Fibroblast of lung (primary cell): ENCODE measurements at regions not wholly inside any gene's neighbourhood (a gene's known extent, or its start where the extent isn't known, plus 50 kb on each side); places are given as distances from the start of the nearest gene placed in this dataset.

Experiments used
- EZH2 ChIP-seq: IDR thresholded peaks from 2 replicates; pipeline ENCODE4 v1.5.1; 2012; ENCODE audit warnings: low read length, control low read depth, mild to moderate bottlenecking; ENCODE audit errors: missing control alignments
- TF ChIP-seq, protein P1 (sequence below), 2 donors: IDR thresholded peaks in 1 of 2; conservative IDR thresholded peaks in 1 of 2; 1 replicate in 1 of 2; 2 replicates in 1 of 2; pipeline ENCODE4 v1.5.1; 2011 to 2012; ENCODE audit warnings: low read length in 2 of 2, control low read depth in 1 of 2, inconsistent platforms in 1 of 2, low read depth in 1 of 2, mild to moderate bottlenecking in 1 of 2

DNA sequence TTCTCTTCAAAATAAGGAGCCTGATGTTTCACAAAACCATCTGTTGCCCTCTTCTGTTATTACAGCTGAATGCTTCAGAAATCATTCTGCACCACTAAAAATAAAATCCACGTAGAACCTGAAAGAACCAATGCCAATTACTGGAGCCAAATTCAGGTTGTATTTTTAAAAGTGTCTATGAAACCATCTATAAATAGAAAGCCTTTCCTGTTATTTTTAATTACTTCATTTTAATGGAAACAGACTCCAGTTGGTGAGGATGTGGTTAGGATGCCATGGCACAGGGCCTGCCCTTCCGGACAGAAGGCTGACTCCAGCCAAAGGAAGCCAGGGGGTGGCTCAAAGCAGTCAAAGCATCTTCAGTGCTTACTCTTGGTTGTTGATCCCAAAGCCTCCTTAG lies 119.8 kb downstream of the TENT4A start:
- TF ChIP-seq, protein P1, sequence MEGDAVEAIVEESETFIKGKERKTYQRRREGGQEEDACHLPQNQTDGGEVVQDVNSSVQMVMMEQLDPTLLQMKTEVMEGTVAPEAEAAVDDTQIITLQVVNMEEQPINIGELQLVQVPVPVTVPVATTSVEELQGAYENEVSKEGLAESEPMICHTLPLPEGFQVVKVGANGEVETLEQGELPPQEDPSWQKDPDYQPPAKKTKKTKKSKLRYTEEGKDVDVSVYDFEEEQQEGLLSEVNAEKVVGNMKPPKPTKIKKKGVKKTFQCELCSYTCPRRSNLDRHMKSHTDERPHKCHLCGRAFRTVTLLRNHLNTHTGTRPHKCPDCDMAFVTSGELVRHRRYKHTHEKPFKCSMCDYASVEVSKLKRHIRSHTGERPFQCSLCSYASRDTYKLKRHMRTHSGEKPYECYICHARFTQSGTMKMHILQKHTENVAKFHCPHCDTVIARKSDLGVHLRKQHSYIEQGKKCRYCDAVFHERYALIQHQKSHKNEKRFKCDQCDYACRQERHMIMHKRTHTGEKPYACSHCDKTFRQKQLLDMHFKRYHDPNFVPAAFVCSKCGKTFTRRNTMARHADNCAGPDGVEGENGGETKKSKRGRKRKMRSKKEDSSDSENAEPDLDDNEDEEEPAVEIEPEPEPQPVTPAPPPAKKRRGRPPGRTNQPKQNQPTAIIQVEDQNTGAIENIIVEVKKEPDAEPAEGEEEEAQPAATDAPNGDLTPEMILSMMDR (conservative IDR thresholded peaks at IDR 0.05 in 1 of 2, IDR thresholded peaks at IDR 0.05 in 1 of 2; ENCODE audit: low read depth in 1 of 2, low read length in 2 of 2) = no peak
- no peak for TF ChIP-seq EZH2
